PFSK-1 (cell line): ENCODE measurements at regions not wholly inside any gene's neighbourhood (a gene's known extent, or its start where the extent isn't known, plus 50 kb on each side); places are given as distances from the start of the nearest gene placed in this dataset.

Experiments used
- FOXP2 ChIP-seq: optimal IDR thresholded peaks from 2 replicates; pipeline ENCODE3; 2011; ENCODE audit warnings: borderline replicate concordance, control low read depth, inconsistent platforms; ENCODE audit not compliant: insufficient read depth; ENCODE audit errors: extremely low read length, extremely low read depth
- POLR2AphosphoS5 ChIP-seq: IDR thresholded peaks from 2 replicates; pipeline ENCODE4 v1.6.1; 2012; ENCODE audit warnings: low read depth, mild to moderate bottlenecking, control low read depth, low read length, moderate library complexity
- SIN3A ChIP-seq: IDR thresholded peaks from 2 replicates; pipeline ENCODE4 v1.6.1; 2012; ENCODE audit warnings: mild to moderate bottlenecking, low read length, moderate library complexity, borderline replicate concordance; ENCODE audit not compliant: insufficient read depth
- TAF1 ChIP-seq: IDR thresholded peaks from 2 replicates; pipeline ENCODE4 v1.6.1; 2012; ENCODE audit warnings: low read length, control low read depth, borderline replicate concordance; ENCODE audit not compliant: insufficient read depth
- TF ChIP-seq, protein P1 (sequence below), 2 experiments: IDR thresholded peaks; 2 replicates each; pipeline versions ENCODE4 v1.6.1 to v1.8.0; 2011 to 2012; ENCODE audit warnings: low read depth in 2 of 2, low read length in 2 of 2, control low read depth in 1 of 2, inconsistent platforms in 1 of 2, mild to moderate bottlenecking in 1 of 2, moderate library complexity in 1 of 2; ENCODE audit not compliant: insufficient read depth in 1 of 2

GRCh38 chr12:88300931-88301330, 158.8 kb downstream of the TMTC3 start:
- TF ChIP-seq, protein P1, sequence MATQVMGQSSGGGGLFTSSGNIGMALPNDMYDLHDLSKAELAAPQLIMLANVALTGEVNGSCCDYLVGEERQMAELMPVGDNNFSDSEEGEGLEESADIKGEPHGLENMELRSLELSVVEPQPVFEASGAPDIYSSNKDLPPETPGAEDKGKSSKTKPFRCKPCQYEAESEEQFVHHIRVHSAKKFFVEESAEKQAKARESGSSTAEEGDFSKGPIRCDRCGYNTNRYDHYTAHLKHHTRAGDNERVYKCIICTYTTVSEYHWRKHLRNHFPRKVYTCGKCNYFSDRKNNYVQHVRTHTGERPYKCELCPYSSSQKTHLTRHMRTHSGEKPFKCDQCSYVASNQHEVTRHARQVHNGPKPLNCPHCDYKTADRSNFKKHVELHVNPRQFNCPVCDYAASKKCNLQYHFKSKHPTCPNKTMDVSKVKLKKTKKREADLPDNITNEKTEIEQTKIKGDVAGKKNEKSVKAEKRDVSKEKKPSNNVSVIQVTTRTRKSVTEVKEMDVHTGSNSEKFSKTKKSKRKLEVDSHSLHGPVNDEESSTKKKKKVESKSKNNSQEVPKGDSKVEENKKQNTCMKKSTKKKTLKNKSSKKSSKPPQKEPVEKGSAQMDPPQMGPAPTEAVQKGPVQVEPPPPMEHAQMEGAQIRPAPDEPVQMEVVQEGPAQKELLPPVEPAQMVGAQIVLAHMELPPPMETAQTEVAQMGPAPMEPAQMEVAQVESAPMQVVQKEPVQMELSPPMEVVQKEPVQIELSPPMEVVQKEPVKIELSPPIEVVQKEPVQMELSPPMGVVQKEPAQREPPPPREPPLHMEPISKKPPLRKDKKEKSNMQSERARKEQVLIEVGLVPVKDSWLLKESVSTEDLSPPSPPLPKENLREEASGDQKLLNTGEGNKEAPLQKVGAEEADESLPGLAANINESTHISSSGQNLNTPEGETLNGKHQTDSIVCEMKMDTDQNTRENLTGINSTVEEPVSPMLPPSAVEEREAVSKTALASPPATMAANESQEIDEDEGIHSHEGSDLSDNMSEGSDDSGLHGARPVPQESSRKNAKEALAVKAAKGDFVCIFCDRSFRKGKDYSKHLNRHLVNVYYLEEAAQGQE (IDR thresholded peaks at IDR 0.05; ENCODE audit: insufficient read depth in 1 of 2, low read depth in 2 of 2, low read length in 2 of 2) = no peak
- no peak for TF ChIP-seq POLR2AphosphoS5
- TF ChIP-seq SIN3A = no peak
- TF ChIP-seq TAF1 = no peak
- no peak for TF ChIP-seq FOXP2

DNA sequence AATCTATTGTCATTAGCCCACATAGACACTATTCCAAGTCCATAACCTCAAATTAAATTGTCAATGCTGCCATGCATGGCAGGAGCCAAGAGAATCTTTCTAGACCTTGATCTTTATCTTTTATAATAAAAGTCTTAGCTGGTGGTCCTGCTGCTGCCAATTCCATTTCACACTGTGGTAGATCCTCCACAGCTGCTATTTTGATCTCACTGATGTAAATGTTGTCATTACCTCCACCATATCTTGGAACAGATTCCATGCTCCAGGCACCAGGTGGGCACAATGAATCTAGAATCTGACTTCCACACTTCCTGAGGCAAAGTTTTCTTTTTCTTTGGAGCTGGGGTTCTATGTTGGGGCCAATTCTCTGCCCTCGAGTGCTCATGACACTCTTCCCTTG, 161.2 kb downstream of the TMTC3 start:
- TF ChIP-seq TAF1 (no peak), SIN3A (no peak), POLR2AphosphoS5 (no peak), FOXP2 (no peak)
- TF ChIP-seq, protein P1 (IDR thresholded peaks at IDR 0.05; ENCODE audit: insufficient read depth in 1 of 2, low read depth in 2 of 2, low read length in 2 of 2) = no peak

- TF ChIP-seq, protein P1 (IDR thresholded peaks at IDR 0.05; ENCODE audit: insufficient read depth in 1 of 2, low read depth in 2 of 2, low read length in 2 of 2) = no peak
- TF ChIP-seq TAF1 = no peak
- no peak for TF ChIP-seq POLR2AphosphoS5
- no peak for TF ChIP-seq SIN3A
- no peak for TF ChIP-seq FOXP2
Observed at GRCh38 chr12:88305254-88305890, 163.3 kb downstream of the TMTC3 start.

GRCh38 chr12:88306471-88307069, 164.5 kb downstream of the TMTC3 start:
- TF ChIP-seq TAF1 (no peak), FOXP2 (no peak), POLR2AphosphoS5 (no peak), SIN3A (no peak)
- TF ChIP-seq, protein P1 (IDR thresholded peaks at IDR 0.05; ENCODE audit: insufficient read depth in 1 of 2, low read depth in 2 of 2, low read length in 2 of 2) = no peak

- TF ChIP-seq FOXP2 (no peak), POLR2AphosphoS5 (no peak), TAF1 (no peak), SIN3A (no peak)
- TF ChIP-seq, protein P1 (IDR thresholded peaks at IDR 0.05; ENCODE audit: insufficient read depth in 1 of 2, low read depth in 2 of 2, low read length in 2 of 2) = no peak
Observed at GRCh38 chr12:88307961-88308360, 165.9 kb downstream of the TMTC3 start.
